HepG2 (cell line): ENCODE measurements at regions not wholly inside any gene's neighbourhood (a gene's known extent, or its start where the extent isn't known, plus 50 kb on each side); places are given as distances from the start of the nearest gene placed in this dataset.

Source experiments
- CTCF ChIP-seq: sonication (generic); formaldehyde crosslinking; IDR thresholded peaks from 2 replicates; pipeline ENCODE4 v1.5.0; 2020; ENCODE audit warnings: mild to moderate bottlenecking, missing genetic modification reagents, moderate library complexity
- EZH2 ChIP-seq: conservative IDR thresholded peaks from 2 replicates; pipeline ENCODE4 v1.6.1; 2012; ENCODE audit warnings: mild to moderate bottlenecking, low read depth, low read length, moderate library complexity
- MEF2D ChIP-seq: sonication (generic); formaldehyde crosslinking; IDR thresholded peaks from 2 replicates; pipeline ENCODE4 v1.5.1; 2020; ENCODE audit warnings: mild to moderate bottlenecking, missing genetic modification reagents
- POLR2AphosphoS5 ChIP-seq: IDR thresholded peaks from 2 replicates; pipeline ENCODE4 v1.6.1; 2012; ENCODE audit warnings: low read depth, low read length
- RAD21 ChIP-seq: fragments of 450-650 bp; formaldehyde crosslinking; IDR thresholded peaks from 2 replicates; pipeline ENCODE4 v1.5.0; 2020; ENCODE audit warnings: mild to moderate bottlenecking
- RBFOX2 ChIP-seq: fragments of 200-400 bp; formaldehyde crosslinking; IDR thresholded peaks from 2 replicates; pipeline ENCODE4 v1.6.1; 2017; ENCODE audit warnings: low read depth, mild to moderate bottlenecking, low read length
- SIN3A ChIP-seq: IDR thresholded peaks from 2 replicates; pipeline ENCODE4 v1.6.1; 2011; ENCODE audit warnings: low read depth, mild to moderate bottlenecking, control low read depth, low read length, borderline replicate concordance
- SMARCC2 ChIP-seq: fragments of 450-650 bp; IDR thresholded peaks from 2 replicates; pipeline ENCODE4 v1.6.1; 2017; ENCODE audit warnings: antibody characterized with exemption, mild to moderate bottlenecking
- SP4 ChIP-seq: sonication (generic); formaldehyde crosslinking; IDR thresholded peaks from 2 replicates; pipeline ENCODE4 v1.8.1; 2023; ENCODE audit warnings: mild to moderate bottlenecking, missing genetic modification reagents

GRCh38 chr22:45088576-45088975 is 75.1 kb upstream of the NUP50 start:
- TF ChIP-seq POLR2AphosphoS5 (no peak), RBFOX2 (no peak), SMARCC2 (no peak), MEF2D (CRISPR knock-in tag) (no peak), CTCF (no peak), RAD21 (CRISPR knock-in tag) (no peak), SP4 (CRISPR knock-in tag) (no peak), EZH2 (no peak), SIN3A (no peak)
